ENCODE measurements at regions not wholly inside any gene's neighbourhood (a gene's known extent, or its start where the extent isn't known, plus 50 kb on each side); places are given as distances from the start of the nearest gene placed in this dataset.
"Not testable (repeated sequence)": the region's sequence is repeated elsewhere in the genome, so short reads cannot be mapped to it uniquely, and the experiment has no call there.

- TF ChIP-seq EZH2 (IDR thresholded peaks at IDR 0.05; ENCODE audit: low read depth, low read length, severe bottlenecking); MAX (IDR thresholded peaks at IDR 0.05); JUND (IDR thresholded peaks at IDR 0.05; ENCODE audit: low read length); CTCF (IDR thresholded peaks at IDR 0.05; ENCODE audit: control extremely low read depth in 1 of 3, insufficient read depth in 1 of 3, low read depth in 1 of 3, low read length in 3 of 3): not testable (repeated sequence)
These were observed 130.9 kb upstream of the ZNF746 start for GRCh38 chr7:149628361-149629149.

All from H1 (cell line).